ENCODE measurements at regions not wholly inside any gene's neighbourhood (a gene's known extent, or its start where the extent isn't known, plus 50 kb on each side); places are given as distances from the start of the nearest gene placed in this dataset.

- in situ Hi-C loops (cut with MboI; ENCODE audit: low pct_ligation_motif_present in 1 of 4, low pct_unique_long_range_greater_than_20kb in 1 of 4, low sequenced_read_pairs in 3 of 4) = no loop called here
- no peak overlapping the region for H3K4me3 ChIP-seq
- H3K4me1 ChIP-seq = no peaks in the 10 kb centered on the region
- 29% methylated on average over 1 of the region's 1 CpG; no CpG with 5 or more reads in 1 of the 2 donors for WGBS, 2 donors (ENCODE audit: low coverage in 1 of 2)
- no peaks in the 10 kb centered on the region for H3K9me3 ChIP-seq
- no peaks in the 10 kb centered on the region for H3K36me3 ChIP-seq
- intact Hi-C loops (cut with DNase I; ENCODE audit: low total_unique reads) = no loop called here
- no peaks in the 10 kb centered on the region for H3K27me3 ChIP-seq
- H3K27ac ChIP-seq = no peak overlapping the region
- no peak for DNase-seq
- TF ChIP-seq CTCF (IDR thresholded peaks at IDR 0.05) = no peak
- no peak for TF ChIP-seq POLR2A (IDR thresholded peaks at IDR 0.05)
- TF ChIP-seq EP300 (IDR thresholded peaks at IDR 0.05; ENCODE audit: low read depth) = no peak
- TF ChIP-seq POLR2AphosphoS5 (IDR thresholded peaks at IDR 0.05) = no peak
Measured at GRCh38 chr12:87812030-87812429, 217.2 kb downstream of the C12orf50 start.

GRCh38 chr12:87809916-87810315 is 219.3 kb downstream of the C12orf50 start:
- no peaks in the 10 kb centered on the region for H3K27me3 ChIP-seq
- in situ Hi-C loops (cut with MboI; ENCODE audit: low pct_ligation_motif_present in 1 of 4, low pct_unique_long_range_greater_than_20kb in 1 of 4, low sequenced_read_pairs in 3 of 4) = no loop called here
- H3K4me1 ChIP-seq = no peaks in the 10 kb centered on the region
- no peaks in the 10 kb centered on the region for H3K9me3 ChIP-seq
- 69 to 81% methylated on average over 2 of the region's 2 CpGs for WGBS, 2 donors (ENCODE audit: low coverage in 1 of 2)
- intact Hi-C loops (cut with DNase I; ENCODE audit: low total_unique reads) = no loop called here
- TF ChIP-seq EP300 (IDR thresholded peaks at IDR 0.05; ENCODE audit: low read depth) (no peak), CTCF (IDR thresholded peaks at IDR 0.05) (no peak), POLR2A (IDR thresholded peaks at IDR 0.05) (no peak), POLR2AphosphoS5 (IDR thresholded peaks at IDR 0.05) (no peak)
- H3K4me3 ChIP-seq = no peak overlapping the region
- DNase-seq = no peak
- H3K27ac ChIP-seq = no peak overlapping the region
- H3K36me3 ChIP-seq = no peaks in the 10 kb centered on the region

DNA sequence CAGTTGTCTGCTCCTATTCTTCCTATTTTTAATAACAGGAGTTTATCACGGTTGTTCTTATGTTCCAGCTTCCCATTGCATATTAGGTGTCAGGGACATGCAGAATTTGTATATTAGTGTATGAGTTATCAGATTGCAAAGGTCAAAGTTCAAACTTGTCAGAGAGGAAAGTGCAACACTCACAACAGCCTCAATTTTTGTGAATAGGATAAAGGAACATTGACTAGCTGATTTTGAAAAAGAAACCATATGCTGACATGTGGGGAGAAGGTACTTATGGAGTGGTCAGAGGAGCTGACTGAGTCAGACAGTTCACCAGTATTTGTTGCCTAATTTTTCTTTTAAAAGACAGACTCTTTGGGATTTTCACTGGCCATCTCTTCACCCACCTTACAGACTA is 222.1 kb downstream of the C12orf50 start:
- Histone ChIP-seq H3K4me1 (peaks cover 0 to 8% (median under 1%) of the 10 kb centered on the region in 4 donors), H3K27ac (no peak overlapping the region), H3K27me3 (no peaks in the 10 kb centered on the region), H3K36me3 (no peaks in the 10 kb centered on the region), H3K9me3 (no peaks in the 10 kb centered on the region), H3K4me3 (no peak overlapping the region)
- 33 to 68% methylated on average over 1 of the region's 1 CpG for WGBS, 2 donors (ENCODE audit: low coverage in 1 of 2)
- in situ Hi-C loops (cut with MboI; ENCODE audit: low pct_ligation_motif_present in 1 of 4, low pct_unique_long_range_greater_than_20kb in 1 of 4, low sequenced_read_pairs in 3 of 4) = no loop called here
- DNase-seq = no peak
- TF ChIP-seq CTCF (IDR thresholded peaks at IDR 0.05) (no peak), EP300 (IDR thresholded peaks at IDR 0.05; ENCODE audit: low read depth) (no peak), POLR2AphosphoS5 (IDR thresholded peaks at IDR 0.05) (no peak), POLR2A (IDR thresholded peaks at IDR 0.05) (no peak)
- intact Hi-C loops (cut with DNase I; ENCODE audit: low total_unique reads) = no loop called here

DNA sequence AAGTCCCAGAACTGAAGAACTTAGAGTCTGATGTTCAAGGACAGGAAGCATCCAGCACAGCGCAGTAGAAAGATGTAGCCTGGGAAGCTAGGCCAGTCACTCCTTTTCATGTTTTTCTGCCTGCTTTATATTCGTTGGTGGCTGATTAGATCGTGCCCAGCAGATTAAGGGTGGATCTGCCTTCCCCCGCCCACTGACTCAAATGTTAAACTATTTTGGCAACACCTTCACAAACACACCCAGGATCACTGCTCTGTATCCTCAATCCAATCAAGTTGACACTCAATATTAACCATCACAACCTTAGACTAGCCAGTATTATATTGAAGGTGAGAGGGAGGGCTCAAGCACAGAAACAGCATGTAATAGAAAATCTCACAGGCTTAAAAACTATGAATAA is 222.9 kb downstream of the C12orf50 start:
- Histone ChIP-seq H3K4me1 (peaks cover 0 to 9% (median 3%) of the 10 kb centered on the region in 4 donors), H3K27ac (no peak overlapping the region), H3K36me3 (no peaks in the 10 kb centered on the region), H3K4me3 (no peak overlapping the region), H3K27me3 (no peaks in the 10 kb centered on the region), H3K9me3 (no peaks in the 10 kb centered on the region)
- intact Hi-C loops (cut with DNase I; ENCODE audit: low total_unique reads) = no loop called here
- in situ Hi-C loops (cut with MboI; ENCODE audit: low pct_ligation_motif_present in 1 of 4, low pct_unique_long_range_greater_than_20kb in 1 of 4, low sequenced_read_pairs in 3 of 4) = no loop called here
- WGBS, 2 donors (ENCODE audit: low coverage in 1 of 2) = 79 to 100% methylated on average over 1 to 4 of the region's 4 CpGs
- TF ChIP-seq CTCF (IDR thresholded peaks at IDR 0.05) (no peak), POLR2A (IDR thresholded peaks at IDR 0.05) (no peak), POLR2AphosphoS5 (IDR thresholded peaks at IDR 0.05) (no peak), EP300 (IDR thresholded peaks at IDR 0.05; ENCODE audit: low read depth) (no peak)
- DNase-seq = no peak

Data from transverse colon (tissue), 4 donors.